GM18861 (cell line): ENCODE measurements at regions not wholly inside any gene's neighbourhood (a gene's known extent, or its start where the extent isn't known, plus 50 kb on each side); places are given as distances from the start of the nearest gene placed in this dataset.
"Not testable (repeated sequence)": the region's sequence is repeated elsewhere in the genome, so short reads cannot be mapped to it uniquely, and the experiment has no call there.

Experiments
- ATAC-seq: cut with Tn5 transposase; IDR thresholded peaks from one replicate; pipeline ENCODE4 v1.9.1; 2021; ENCODE audit not compliant: unreplicated experiment

- no peak for ATAC-seq
Measured at GRCh38 chr6:139990856-139991465, 616.5 kb upstream of the CITED2 start.

GRCh38 chr6:139990026-139990686 lies 615.7 kb upstream of the CITED2 start:
- no peak for ATAC-seq

- ATAC-seq = no peak
Measured at GRCh38 chr6:139988685-139989084, 614.2 kb upstream of the CITED2 start.

- no peak for ATAC-seq
Measured at GRCh38 chr6:139987091-139987490, 612.6 kb upstream of the CITED2 start.

GRCh38 chr6:139985236-139985815 lies 610.9 kb upstream of the CITED2 start:
- no peak for ATAC-seq

GRCh38 chr6:139984317-139984716 lies 609.9 kb upstream of the CITED2 start:
- no peak for ATAC-seq

GRCh38 chr6:139983555-139984276 lies 609.3 kb upstream of the CITED2 start:
- no peak for ATAC-seq

- no peak for ATAC-seq
Measured at GRCh38 chr6:139982652-139983295, 608.3 kb upstream of the CITED2 start.

GRCh38 chr6:139982195-139982594 lies 607.7 kb upstream of the CITED2 start:
- ATAC-seq = no peak

GRCh38 chr6:139981768-139982181 lies 607.3 kb upstream of the CITED2 start:
- no peak for ATAC-seq

- no peak for ATAC-seq
Measured at GRCh38 chr6:139981066-139981624, 606.7 kb upstream of the CITED2 start.

- ATAC-seq = not testable (repeated sequence)
Measured at GRCh38 chr6:139980631-139981030, 606.2 kb upstream of the CITED2 start.

- ATAC-seq = no peak
Measured at GRCh38 chr6:139979021-139979725, 604.7 kb upstream of the CITED2 start.

- ATAC-seq = no peak
Measured at GRCh38 chr6:139977887-139978332, 603.5 kb upstream of the CITED2 start.

GRCh38 chr6:139973669-139974344 lies 599.4 kb upstream of the CITED2 start:
- ATAC-seq = no peak

- no peak for ATAC-seq
Measured at GRCh38 chr6:139972116-139972515, 597.7 kb upstream of the CITED2 start.

GRCh38 chr6:139970591-139970991 lies 596.1 kb upstream of the CITED2 start:
- no peak for ATAC-seq

GRCh38 chr6:139967497-139967896 lies 593.0 kb upstream of the CITED2 start:
- ATAC-seq = no peak

- ATAC-seq = no peak
Measured at GRCh38 chr6:139965393-139965792, 590.9 kb upstream of the CITED2 start.

GRCh38 chr6:139964737-139965136 lies 590.3 kb upstream of the CITED2 start:
- no peak for ATAC-seq
